ENCODE measurements at regions not wholly inside any gene's neighbourhood (a gene's known extent, or its start where the extent isn't known, plus 50 kb on each side); places are given as distances from the start of the nearest gene placed in this dataset.

DNA sequence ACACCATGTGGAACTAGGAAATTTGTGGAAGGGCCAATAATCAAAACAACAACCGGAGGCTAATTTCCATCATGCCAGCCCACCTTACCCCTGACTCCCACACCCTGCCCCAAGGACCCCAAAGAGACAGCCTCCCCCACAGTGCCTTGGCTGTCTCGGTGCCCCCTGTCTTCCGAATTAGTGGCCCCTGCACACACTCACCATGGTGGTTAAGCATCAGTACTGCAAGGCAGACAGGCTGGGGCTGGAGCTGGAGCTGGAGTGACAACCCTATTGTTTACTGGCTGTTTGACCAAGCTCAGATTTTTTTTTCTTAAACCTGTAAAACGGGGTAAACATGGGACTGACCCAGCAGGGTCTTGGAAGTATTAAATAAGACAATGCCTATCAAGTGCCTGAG, 238.0 kb downstream of the TFAP2C start:
- no peaks in the 10 kb centered on the region for H3F3A ChIP-seq (ENCODE audit: insufficient read depth, low read length)
- no peak overlapping the region for H3K4me3 ChIP-seq (ENCODE audit: low read depth, low read length, poor library complexity, severe bottlenecking)
- no peaks in the 10 kb centered on the region for H4K20me1 ChIP-seq (ENCODE audit: insufficient read depth, low read length)
- no peaks in the 10 kb centered on the region for H3K9me2 ChIP-seq (ENCODE audit: low read depth, low read length)
- no peaks in the 10 kb centered on the region for H3K9me3 ChIP-seq (ENCODE audit: low read length)
- H2AFZ ChIP-seq (ENCODE audit: low read length) = no peak overlapping the region
- no peaks in the 10 kb centered on the region for H3K4me1 ChIP-seq (ENCODE audit: insufficient read depth, low read length, severe bottlenecking)
- no peak overlapping the region for H3K4me2 ChIP-seq (ENCODE audit: low read length)
- no peaks in the 10 kb centered on the region for H3K36me3 ChIP-seq (ENCODE audit: insufficient read depth, low read length)
- no peak overlapping the region for H3K27ac ChIP-seq (ENCODE audit: low read depth, low read length, poor library complexity, severe bottlenecking)
- TF ChIP-seq, protein P1, sequence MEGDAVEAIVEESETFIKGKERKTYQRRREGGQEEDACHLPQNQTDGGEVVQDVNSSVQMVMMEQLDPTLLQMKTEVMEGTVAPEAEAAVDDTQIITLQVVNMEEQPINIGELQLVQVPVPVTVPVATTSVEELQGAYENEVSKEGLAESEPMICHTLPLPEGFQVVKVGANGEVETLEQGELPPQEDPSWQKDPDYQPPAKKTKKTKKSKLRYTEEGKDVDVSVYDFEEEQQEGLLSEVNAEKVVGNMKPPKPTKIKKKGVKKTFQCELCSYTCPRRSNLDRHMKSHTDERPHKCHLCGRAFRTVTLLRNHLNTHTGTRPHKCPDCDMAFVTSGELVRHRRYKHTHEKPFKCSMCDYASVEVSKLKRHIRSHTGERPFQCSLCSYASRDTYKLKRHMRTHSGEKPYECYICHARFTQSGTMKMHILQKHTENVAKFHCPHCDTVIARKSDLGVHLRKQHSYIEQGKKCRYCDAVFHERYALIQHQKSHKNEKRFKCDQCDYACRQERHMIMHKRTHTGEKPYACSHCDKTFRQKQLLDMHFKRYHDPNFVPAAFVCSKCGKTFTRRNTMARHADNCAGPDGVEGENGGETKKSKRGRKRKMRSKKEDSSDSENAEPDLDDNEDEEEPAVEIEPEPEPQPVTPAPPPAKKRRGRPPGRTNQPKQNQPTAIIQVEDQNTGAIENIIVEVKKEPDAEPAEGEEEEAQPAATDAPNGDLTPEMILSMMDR (IDR thresholded peaks at IDR 0.05; ENCODE audit: low read length) = no peak
- TF ChIP-seq EZH2 (IDR thresholded peaks at IDR 0.05; ENCODE audit: borderline replicate concordance, low read length) = no peak
- H3K27me3 ChIP-seq (ENCODE audit: insufficient read depth, low read length) = no peaks in the 10 kb centered on the region
- H3K79me2 ChIP-seq (ENCODE audit: insufficient read depth, low read length) = no peaks in the 10 kb centered on the region
- no peak overlapping the region for H3K9ac ChIP-seq (ENCODE audit: low read length)

DNA sequence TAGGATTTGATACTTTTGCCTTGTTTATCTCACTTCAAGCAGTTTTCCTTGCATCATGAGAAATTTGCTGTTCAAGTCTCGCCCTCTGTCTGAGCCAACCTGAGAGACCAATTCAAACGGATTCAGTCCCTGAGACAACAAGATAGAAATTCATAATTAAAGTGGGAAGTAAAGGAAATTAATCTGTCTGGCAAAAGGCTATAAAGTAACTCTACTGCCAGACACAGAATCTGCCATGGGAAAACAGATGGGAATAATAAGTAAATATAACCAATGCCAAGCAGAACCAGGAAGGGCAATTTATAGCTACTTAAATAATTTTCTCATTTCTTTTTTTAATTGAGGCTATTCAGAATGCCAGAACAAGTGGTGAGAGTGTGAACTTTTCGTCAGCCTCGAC, 239.6 kb downstream of the TFAP2C start:
- H3K4me3 ChIP-seq (ENCODE audit: low read depth, low read length, poor library complexity, severe bottlenecking) = no peak overlapping the region
- no peak overlapping the region for H3K4me2 ChIP-seq (ENCODE audit: low read length)
- H3K36me3 ChIP-seq (ENCODE audit: insufficient read depth, low read length) = no peaks in the 10 kb centered on the region
- no peaks in the 10 kb centered on the region for H3K27me3 ChIP-seq (ENCODE audit: insufficient read depth, low read length)
- no peaks in the 10 kb centered on the region for H4K20me1 ChIP-seq (ENCODE audit: insufficient read depth, low read length)
- no peak overlapping the region for H3K9ac ChIP-seq (ENCODE audit: low read length)
- no peak overlapping the region for H3K27ac ChIP-seq (ENCODE audit: low read depth, low read length, poor library complexity, severe bottlenecking)
- no peaks in the 10 kb centered on the region for H3K4me1 ChIP-seq (ENCODE audit: insufficient read depth, low read length, severe bottlenecking)
- H3K9me2 ChIP-seq (ENCODE audit: low read depth, low read length) = no peaks in the 10 kb centered on the region
- H3K9me3 ChIP-seq (ENCODE audit: low read length) = no peaks in the 10 kb centered on the region
- H2AFZ ChIP-seq (ENCODE audit: low read length) = no peak overlapping the region
- H3K79me2 ChIP-seq (ENCODE audit: insufficient read depth, low read length) = no peaks in the 10 kb centered on the region
- no peaks in the 10 kb centered on the region for H3F3A ChIP-seq (ENCODE audit: insufficient read depth, low read length)
- TF ChIP-seq, protein P1 (IDR thresholded peaks at IDR 0.05; ENCODE audit: low read length) = no peak
- TF ChIP-seq EZH2 (IDR thresholded peaks at IDR 0.05; ENCODE audit: borderline replicate concordance, low read length) = no peak

DNA sequence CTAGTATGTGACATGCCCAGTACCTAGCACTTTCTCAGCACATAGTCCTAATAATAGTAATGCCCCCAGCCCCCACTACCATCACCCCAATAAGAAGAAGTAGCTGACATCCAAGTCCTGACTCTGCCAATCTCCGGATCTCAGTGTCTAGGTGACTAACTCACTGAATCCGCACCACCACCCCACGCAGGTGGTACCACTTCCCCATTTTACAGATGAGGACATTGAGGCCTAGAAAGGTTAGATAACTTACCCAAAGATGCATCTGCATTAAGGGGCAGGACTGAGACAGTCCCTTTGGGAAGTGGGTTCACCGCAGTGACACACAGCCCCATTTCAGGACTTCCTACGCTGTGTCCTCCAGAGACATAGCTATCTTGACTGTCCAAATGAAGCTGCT, 241.2 kb downstream of the TFAP2C start:
- TF ChIP-seq EZH2 (IDR thresholded peaks at IDR 0.05; ENCODE audit: borderline replicate concordance, low read length) = no peak
- TF ChIP-seq, protein P1 (IDR thresholded peaks at IDR 0.05; ENCODE audit: low read length) = no peak
- H3K9me2 ChIP-seq (ENCODE audit: low read depth, low read length) = no peaks in the 10 kb centered on the region
- no peaks in the 10 kb centered on the region for H3K36me3 ChIP-seq (ENCODE audit: insufficient read depth, low read length)
- H3K9ac ChIP-seq (ENCODE audit: low read length) = no peak overlapping the region
- no peaks in the 10 kb centered on the region for H3K27me3 ChIP-seq (ENCODE audit: insufficient read depth, low read length)
- H4K20me1 ChIP-seq (ENCODE audit: insufficient read depth, low read length) = no peaks in the 10 kb centered on the region
- H3K4me2 ChIP-seq (ENCODE audit: low read length) = no peak overlapping the region
- no peak overlapping the region for H3K27ac ChIP-seq (ENCODE audit: low read depth, low read length, poor library complexity, severe bottlenecking)
- no peaks in the 10 kb centered on the region for H3K4me1 ChIP-seq (ENCODE audit: insufficient read depth, low read length, severe bottlenecking)
- H3F3A ChIP-seq (ENCODE audit: insufficient read depth, low read length) = no peaks in the 10 kb centered on the region
- H2AFZ ChIP-seq (ENCODE audit: low read length) = no peak overlapping the region
- H3K9me3 ChIP-seq (ENCODE audit: low read length) = no peaks in the 10 kb centered on the region
- no peak overlapping the region for H3K4me3 ChIP-seq (ENCODE audit: low read depth, low read length, poor library complexity, severe bottlenecking)
- no peaks in the 10 kb centered on the region for H3K79me2 ChIP-seq (ENCODE audit: insufficient read depth, low read length)
